Iris pigment epithelial cell (primary cell): ENCODE measurements at regions not wholly inside any gene's neighbourhood (a gene's known extent, or its start where the extent isn't known, plus 50 kb on each side); places are given as distances from the start of the nearest gene placed in this dataset.
A peak's percentile ranks its signal among the peaks of the same experiment; 100 is the strongest.
"Not testable (repeated sequence)": the region's sequence is repeated elsewhere in the genome, so short reads cannot be mapped to it uniquely, and the experiment has no call there.

Experiments used
- DNase-seq: peaks from one replicate; pipeline ENCODE4 v3.0.0-alpha.2; 2011; ENCODE audit warnings: low read depth

- DNase-seq, result no peak
Observed at GRCh38 chr13:44783994-44784707, 205.1 kb downstream of the NUFIP1 start.

- no peak for DNase-seq
Observed at GRCh38 chr13:44780591-44781280, 204.6 kb upstream of the TSC22D1 start.

DNA sequence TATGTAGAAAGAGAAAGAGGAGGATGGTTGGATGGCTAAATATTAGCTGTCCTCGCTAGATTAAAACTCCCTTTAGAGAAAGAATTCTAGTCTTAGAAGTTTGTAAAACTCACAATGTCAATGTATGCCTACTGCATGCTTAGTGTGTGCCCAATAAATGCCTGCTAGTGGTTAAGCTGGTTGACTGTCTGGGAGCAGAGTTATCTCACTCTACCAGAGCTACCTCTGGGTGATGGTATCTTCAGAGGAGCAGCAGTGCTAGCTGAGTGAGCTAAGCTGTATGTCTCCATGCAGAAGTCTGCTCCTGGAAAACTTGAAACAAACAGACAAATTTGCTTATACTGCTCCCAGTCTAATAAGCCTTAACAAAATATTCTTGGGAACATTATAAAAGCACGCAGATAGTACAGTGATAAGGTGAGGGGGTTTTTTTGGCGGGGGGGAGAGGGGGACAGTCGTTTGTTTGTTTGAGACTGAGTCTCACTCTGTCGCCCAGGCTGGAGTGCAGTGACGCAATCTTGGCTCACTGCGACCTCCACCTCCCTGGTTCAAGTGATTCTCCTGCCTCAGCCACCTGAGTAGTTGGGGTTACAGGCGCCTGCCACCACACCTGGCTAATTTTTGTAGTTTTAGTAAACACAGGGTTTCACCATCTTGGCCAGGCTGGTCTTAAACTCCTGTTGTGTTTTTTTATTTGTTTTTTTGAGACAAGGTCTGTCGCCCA lies 202.8 kb upstream of the TSC22D1 start:
- DNase-seq, result no peak

- not testable (repeated sequence) for DNase-seq
Observed at GRCh38 chr13:44775290-44775689, 199.2 kb upstream of the TSC22D1 start.

- DNase-seq, result no peak
Observed at GRCh38 chr13:44770951-44771350, 194.8 kb upstream of the TSC22D1 start.

- no peak for DNase-seq
Observed at GRCh38 chr13:44769686-44770085, 193.6 kb upstream of the TSC22D1 start.

DNA sequence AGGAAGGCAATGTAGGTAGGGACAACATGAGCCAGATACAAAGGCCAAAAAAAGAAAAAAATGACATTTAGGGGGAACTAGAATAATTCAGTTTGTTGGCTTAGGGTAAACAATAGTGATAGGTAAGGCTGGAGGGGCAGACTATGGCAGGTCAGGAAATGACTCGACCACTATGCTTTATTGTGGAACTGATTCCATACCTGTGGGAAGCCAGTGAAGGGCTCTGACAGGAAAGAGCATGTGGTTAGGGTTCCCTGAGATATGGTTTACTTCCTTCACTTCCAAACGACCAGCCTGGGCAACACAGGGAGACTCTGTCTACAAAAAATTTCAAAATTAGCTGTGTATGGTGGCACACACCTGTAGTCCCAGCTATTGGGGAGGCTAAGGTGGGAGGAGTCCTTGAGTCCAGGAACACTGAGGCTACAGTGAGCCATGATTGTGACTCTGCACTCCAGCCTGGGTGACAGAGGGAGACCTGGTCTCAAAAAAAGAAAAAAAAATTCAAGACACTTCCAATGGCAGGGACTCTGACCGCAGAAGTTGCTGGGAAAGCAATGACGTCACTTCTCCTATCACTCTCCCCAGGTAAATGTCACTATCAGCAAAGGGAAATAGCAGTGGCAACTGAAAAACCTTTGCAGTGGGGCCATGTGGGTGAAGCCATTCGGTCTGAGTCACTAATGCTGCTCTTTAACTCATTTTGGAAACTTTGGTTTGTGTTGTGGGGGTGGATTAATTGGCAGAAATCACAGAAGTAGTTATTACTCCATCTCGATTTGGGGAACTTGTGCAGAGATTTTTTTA lies 192.8 kb upstream of the TSC22D1 start:
- peak; percentile 17 for DNase-seq

- DNase-seq, result no peak
Observed at GRCh38 chr13:44768239-44768638, 192.1 kb upstream of the TSC22D1 start.

DNA sequence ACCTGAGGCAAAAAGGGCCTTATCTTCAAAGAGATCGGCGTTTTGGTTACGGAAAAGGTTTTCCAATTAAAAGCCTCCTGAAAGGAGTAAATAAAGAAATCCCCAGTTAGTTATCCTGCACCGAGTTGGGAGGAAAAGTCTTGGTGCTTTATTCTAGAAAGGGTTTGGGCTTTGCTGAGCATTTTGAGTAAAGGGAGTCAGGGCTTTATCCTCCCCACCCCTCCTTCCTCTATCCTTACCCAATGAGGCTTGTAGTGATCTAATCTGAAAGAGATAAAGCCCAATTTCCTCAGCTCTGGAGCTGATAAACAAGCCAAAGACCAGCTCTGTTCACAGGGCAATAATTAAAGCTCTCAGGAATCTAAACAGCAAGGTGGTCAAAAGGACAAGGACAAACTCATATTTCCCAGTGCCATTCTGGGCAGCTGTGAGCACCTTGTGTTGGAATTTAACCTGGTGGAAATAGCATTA lies 188.9 kb upstream of the TSC22D1 start:
- no peak for DNase-seq

DNA sequence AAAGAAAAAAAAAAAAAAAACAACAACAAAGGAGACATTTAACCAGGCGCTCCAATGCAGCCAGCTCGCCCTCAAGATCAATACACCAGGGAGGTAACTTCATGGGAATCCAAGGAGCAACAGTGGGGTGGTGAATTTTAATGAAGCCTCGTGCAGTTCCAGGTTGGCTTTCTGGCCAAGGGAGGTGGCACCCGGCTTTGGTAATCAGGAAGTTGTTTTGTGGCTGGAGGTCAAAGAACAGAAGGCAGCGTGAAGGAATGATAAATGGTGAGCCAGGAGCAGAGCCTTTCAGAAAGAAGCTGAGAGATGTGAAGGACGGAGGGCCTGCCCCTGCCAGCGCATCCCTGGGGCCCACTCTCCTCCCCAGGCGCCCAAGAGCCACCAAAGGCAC lies 188.2 kb upstream of the TSC22D1 start:
- peak; percentile 14 for DNase-seq

DNA sequence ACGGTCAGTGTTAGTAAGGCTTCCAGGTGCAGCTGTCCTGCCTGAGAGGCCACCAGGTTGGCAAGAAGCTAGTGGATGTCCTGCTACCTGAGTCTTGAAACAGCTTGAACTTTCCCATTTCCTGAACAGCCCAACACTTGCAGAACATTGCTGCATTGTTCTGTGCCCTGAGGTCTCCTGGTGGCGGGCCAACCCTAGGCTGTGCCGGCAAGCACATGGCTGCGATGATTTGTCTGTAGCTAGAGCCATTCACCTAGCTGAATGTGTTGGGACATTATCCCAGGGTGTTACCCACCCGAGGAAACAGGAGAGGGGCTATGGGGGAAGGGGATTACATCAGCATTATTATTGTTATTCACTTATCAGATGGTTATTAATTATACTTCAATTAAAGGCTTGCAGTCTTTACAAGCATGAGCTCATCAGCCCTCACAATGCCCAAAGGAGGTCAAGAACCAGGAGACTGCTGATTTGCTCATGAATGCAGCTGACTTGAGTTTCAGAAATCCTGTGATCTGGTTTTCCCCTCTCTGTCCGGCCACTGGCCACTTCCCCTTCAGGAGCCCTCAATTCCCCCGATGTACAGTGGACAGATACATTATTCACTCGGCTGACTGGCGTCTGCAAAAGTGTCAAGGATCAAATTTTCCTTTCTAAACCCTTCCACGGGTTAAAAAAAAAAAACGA lies 187.6 kb upstream of the TSC22D1 start:
- DNase-seq, result peak; percentile 17

GRCh38 chr13:44762911-44763310 lies 186.8 kb upstream of the TSC22D1 start:
- peak; percentile 36 for DNase-seq

DNA sequence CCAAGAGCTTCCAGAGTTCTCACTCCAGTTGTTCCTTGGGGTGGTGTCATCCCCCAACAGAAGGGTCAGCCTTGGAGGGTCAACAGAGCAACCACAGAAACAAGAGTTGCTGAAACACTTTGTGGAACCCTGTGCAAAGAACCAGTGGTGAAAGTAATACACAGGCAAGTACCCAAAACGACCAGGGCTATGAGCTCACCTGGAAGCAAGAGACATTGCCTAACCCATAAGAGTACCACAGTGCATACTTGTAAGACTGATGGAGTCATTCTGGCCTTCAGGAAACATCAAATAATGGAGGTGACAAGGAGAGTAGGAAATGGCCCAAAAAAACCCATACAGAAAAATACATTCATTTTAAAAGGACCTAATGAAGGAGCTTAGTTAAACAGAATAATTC lies 184.3 kb upstream of the TSC22D1 start:
- DNase-seq, result no peak

DNA sequence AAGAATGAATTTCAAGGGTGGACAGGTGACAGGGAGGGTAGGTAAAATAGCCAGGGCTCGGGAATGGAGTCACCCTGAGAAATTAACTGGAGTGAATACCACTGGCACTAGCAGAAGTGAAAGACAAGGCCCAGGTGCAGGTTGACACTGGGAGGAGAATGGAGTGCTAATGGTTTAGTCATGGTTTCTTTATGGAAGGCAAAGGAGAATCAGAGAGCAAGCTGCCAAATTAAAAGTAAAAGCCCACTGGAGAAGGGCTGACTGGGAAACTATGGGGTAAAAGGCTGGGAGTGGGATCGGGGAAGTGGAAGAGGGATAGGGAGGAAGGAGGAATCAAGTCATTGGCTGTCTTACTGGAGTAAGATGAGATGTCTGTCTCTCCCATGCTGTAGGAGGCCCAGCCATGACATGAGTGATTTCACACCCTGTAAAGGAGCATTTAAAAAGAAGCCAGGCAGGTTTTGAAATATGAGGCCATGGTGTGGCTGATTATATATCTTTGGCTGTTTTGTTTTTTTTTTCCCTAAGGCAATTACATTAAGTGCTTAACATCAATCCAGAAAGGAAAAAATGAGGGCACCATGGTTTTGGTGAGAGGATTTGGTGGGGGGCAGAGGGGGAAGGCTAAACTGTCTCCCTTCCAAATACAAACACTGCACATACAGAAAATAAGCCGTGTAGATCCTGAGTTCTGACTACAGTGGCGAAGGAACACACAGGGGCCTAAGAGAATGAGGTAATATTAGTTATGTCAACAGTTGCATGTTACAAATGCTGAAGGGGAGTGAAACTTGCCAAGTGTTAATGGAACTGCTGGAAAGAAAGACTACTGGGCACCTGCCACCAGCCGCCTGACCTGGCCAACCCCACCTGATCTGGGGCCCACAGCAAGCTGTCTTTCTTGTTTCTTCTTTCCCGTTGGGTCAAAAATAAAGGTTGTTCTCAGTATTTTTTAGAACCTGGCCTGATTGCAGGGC lies 183.5 kb upstream of the TSC22D1 start:
- DNase-seq, result peak; percentile 67

GRCh38 chr13:44758630-44759383 lies 182.7 kb upstream of the TSC22D1 start:
- peak; percentile 99 for DNase-seq

DNA sequence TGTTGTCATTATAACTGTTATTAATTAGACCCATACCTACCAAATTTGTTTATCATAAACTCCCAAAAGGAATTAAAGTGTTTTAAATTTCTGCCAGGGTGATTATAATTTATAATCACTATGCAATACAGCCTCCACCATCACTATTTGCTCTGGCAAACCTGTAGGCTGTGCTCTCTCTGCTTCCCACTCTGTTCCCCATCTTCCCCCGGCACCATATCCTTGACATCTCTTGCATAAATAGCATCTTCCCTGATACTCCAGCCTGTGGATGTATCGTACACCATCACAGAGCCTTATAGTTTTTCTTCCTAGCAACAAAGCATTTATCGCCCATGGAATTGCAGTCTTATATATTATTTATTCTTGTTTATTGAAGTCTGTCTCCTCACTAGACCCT lies 181.5 kb upstream of the TSC22D1 start:
- no peak for DNase-seq

DNA sequence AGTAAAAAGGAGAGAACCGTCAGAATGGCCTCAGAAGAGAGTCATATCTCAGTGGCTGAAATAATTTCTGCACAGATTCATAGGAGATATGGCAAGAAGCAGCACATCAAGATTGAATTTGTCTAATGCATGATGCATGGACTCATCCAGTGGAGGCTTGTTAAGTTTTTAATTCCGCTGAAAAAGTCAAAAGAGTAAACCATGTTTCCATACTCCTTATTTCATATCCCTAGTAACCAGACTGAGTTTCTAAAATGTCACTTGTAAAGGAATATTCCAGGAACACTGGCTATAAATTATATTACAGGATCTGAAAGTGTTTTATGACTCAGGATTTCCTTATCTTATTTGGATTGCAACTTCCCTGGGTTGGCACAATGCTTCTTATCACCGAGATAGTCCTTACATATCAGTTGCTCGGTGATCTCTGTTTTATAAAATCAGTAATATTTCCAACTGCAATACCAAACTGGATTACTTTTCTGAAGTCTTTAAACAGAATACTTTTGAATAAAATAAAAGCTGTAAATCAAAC lies 180.2 kb upstream of the TSC22D1 start:
- DNase-seq, result no peak

GRCh38 chr13:44755872-44756271 lies 179.7 kb upstream of the TSC22D1 start:
- DNase-seq, result peak; percentile 68

- no peak for DNase-seq
Observed at GRCh38 chr13:44752164-44752563, 176.0 kb upstream of the TSC22D1 start.
